ENCODE measurements at regions not wholly inside any gene's neighbourhood (a gene's known extent, or its start where the extent isn't known, plus 50 kb on each side); places are given as distances from the start of the nearest gene placed in this dataset.

- Histone ChIP-seq H3K9ac (ENCODE audit: low read depth, low read length, poor library complexity, severe bottlenecking) (peak overlapping the region; percentile 31), H4K20me1 (ENCODE audit: insufficient read depth, low read length, poor library complexity, severe bottlenecking) (no peaks in the 10 kb centered on the region), H3K9me3 (ENCODE audit: insufficient read depth, low read depth, low read length) (no peaks in the 10 kb centered on the region), H3K79me2 (ENCODE audit: insufficient read depth, low read length) (peaks cover 6% of the 10 kb centered on the region; the same call in 1 of the 2 replicates), H2AFZ (ENCODE audit: low read length) (no peak overlapping the region), H3F3A (ENCODE audit: low read depth) (no peaks in the 10 kb centered on the region), H3K4me1 (ENCODE audit: insufficient read depth, low read length, poor library complexity, severe bottlenecking) (peaks cover 39% of the 10 kb centered on the region), H3K9me2 (replicated peaks; ENCODE audit: low read depth, low read length) (no peaks in the 10 kb centered on the region), H3K27me3 (ENCODE audit: insufficient read depth, low read length, poor library complexity, severe bottlenecking) (no peaks in the 10 kb centered on the region), H3K4me3 (ENCODE audit: low read length, poor library complexity, severe bottlenecking) (no peak overlapping the region), H3K36me3 (ENCODE audit: insufficient read depth, low read length) (no peaks in the 10 kb centered on the region), H3K4me2 (ENCODE audit: low read depth, low read length, poor library complexity, severe bottlenecking) (peak overlapping the region; percentile 14)
- TF ChIP-seq, protein P1, sequence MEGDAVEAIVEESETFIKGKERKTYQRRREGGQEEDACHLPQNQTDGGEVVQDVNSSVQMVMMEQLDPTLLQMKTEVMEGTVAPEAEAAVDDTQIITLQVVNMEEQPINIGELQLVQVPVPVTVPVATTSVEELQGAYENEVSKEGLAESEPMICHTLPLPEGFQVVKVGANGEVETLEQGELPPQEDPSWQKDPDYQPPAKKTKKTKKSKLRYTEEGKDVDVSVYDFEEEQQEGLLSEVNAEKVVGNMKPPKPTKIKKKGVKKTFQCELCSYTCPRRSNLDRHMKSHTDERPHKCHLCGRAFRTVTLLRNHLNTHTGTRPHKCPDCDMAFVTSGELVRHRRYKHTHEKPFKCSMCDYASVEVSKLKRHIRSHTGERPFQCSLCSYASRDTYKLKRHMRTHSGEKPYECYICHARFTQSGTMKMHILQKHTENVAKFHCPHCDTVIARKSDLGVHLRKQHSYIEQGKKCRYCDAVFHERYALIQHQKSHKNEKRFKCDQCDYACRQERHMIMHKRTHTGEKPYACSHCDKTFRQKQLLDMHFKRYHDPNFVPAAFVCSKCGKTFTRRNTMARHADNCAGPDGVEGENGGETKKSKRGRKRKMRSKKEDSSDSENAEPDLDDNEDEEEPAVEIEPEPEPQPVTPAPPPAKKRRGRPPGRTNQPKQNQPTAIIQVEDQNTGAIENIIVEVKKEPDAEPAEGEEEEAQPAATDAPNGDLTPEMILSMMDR (conservative IDR thresholded peaks at IDR 0.05; ENCODE audit: low read length), result no peak
- no peak for TF ChIP-seq EZH2phosphoT487 (IDR thresholded peaks at IDR 0.05; ENCODE audit: borderline replicate concordance)
These were observed 239.1 kb upstream of the GADL1 start for GRCh38 chr3:31133541-31133940.

DNA sequence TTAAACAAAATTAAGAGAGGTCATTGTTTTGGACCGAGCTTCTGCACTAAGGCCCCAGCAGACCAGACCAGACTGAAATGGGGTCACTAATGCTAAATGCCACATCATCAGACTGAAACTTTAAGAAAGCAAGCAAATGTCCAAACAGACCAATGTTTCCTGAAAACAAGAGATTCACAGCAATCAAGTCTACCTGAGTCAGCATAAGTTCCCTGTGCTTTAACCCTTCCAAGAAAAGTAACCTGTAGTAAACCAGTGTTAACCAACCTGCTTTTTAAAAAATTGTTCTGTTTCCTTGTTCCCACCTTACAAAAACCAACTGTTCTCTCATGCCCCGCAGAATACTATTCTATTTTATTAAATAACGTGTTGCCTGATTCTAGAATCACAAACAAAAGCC is 241.1 kb upstream of the GADL1 start:
- no peak overlapping the region for H2AFZ ChIP-seq (ENCODE audit: low read length)
- TF ChIP-seq, protein P1 (conservative IDR thresholded peaks at IDR 0.05; ENCODE audit: low read length), result no peak
- TF ChIP-seq EZH2phosphoT487 (IDR thresholded peaks at IDR 0.05; ENCODE audit: borderline replicate concordance), result no peak
- H3K9ac ChIP-seq (ENCODE audit: low read depth, low read length, poor library complexity, severe bottlenecking), result no peak overlapping the region

GRCh38 chr3:31137718-31138465 is 243.4 kb upstream of the GADL1 start:
- no peaks in the 10 kb centered on the region for H4K20me1 ChIP-seq (ENCODE audit: insufficient read depth, low read length, poor library complexity, severe bottlenecking)
- no peaks in the 10 kb centered on the region for H3K9me3 ChIP-seq (ENCODE audit: insufficient read depth, low read depth, low read length)
- H3K36me3 ChIP-seq (ENCODE audit: insufficient read depth, low read length), result no peaks in the 10 kb centered on the region
- H3F3A ChIP-seq (ENCODE audit: low read depth), result no peaks in the 10 kb centered on the region
- H3K4me2 ChIP-seq (ENCODE audit: low read depth, low read length, poor library complexity, severe bottlenecking), result no peak overlapping the region
- H3K79me2 ChIP-seq (ENCODE audit: insufficient read depth, low read length), result peaks cover 6% of the 10 kb centered on the region; the same call in 1 of the 2 replicates
- H2AFZ ChIP-seq (ENCODE audit: low read length), result 0 out of 2 replicates have a peak overlapping the region, but pooled peaks have one; percentile 5
- H3K27me3 ChIP-seq (ENCODE audit: insufficient read depth, low read length, poor library complexity, severe bottlenecking), result no peaks in the 10 kb centered on the region
- no peak overlapping the region for H3K4me3 ChIP-seq (ENCODE audit: low read length, poor library complexity, severe bottlenecking)
- H3K9me2 ChIP-seq (replicated peaks; ENCODE audit: low read depth, low read length), result no peaks in the 10 kb centered on the region
- no peak for TF ChIP-seq EZH2phosphoT487 (IDR thresholded peaks at IDR 0.05; ENCODE audit: borderline replicate concordance)
- TF ChIP-seq, protein P1 (conservative IDR thresholded peaks at IDR 0.05; ENCODE audit: low read length), result no peak
- peaks cover 35% of the 10 kb centered on the region for H3K4me1 ChIP-seq (ENCODE audit: insufficient read depth, low read length, poor library complexity, severe bottlenecking)
- H3K9ac ChIP-seq (ENCODE audit: low read depth, low read length, poor library complexity, severe bottlenecking), result no peak overlapping the region

More for the DNA sequence above, 241.1 kb upstream of the GADL1 start:
- H3K4me2 ChIP-seq (ENCODE audit: low read depth, low read length, poor library complexity, severe bottlenecking), result no peak overlapping the region
- H3K9me2 ChIP-seq (replicated peaks; ENCODE audit: low read depth, low read length), result no peaks in the 10 kb centered on the region
- no peak overlapping the region for H3K4me3 ChIP-seq (ENCODE audit: low read length, poor library complexity, severe bottlenecking)
- H3K79me2 ChIP-seq (ENCODE audit: insufficient read depth, low read length), result peaks cover 6% of the 10 kb centered on the region; the same call in 1 of the 2 replicates
- no peaks in the 10 kb centered on the region for H3K27me3 ChIP-seq (ENCODE audit: insufficient read depth, low read length, poor library complexity, severe bottlenecking)
- no peaks in the 10 kb centered on the region for H3F3A ChIP-seq (ENCODE audit: low read depth)
- no peaks in the 10 kb centered on the region for H3K36me3 ChIP-seq (ENCODE audit: insufficient read depth, low read length)
- no peaks in the 10 kb centered on the region for H3K9me3 ChIP-seq (ENCODE audit: insufficient read depth, low read depth, low read length)
- H3K4me1 ChIP-seq (ENCODE audit: insufficient read depth, low read length, poor library complexity, severe bottlenecking), result peaks cover 40% of the 10 kb centered on the region
- H4K20me1 ChIP-seq (ENCODE audit: insufficient read depth, low read length, poor library complexity, severe bottlenecking), result no peaks in the 10 kb centered on the region

Measured in Loucy (cell line).